ENCODE measurements at regions not wholly inside any gene's neighbourhood (a gene's known extent, or its start where the extent isn't known, plus 50 kb on each side); places are given as distances from the start of the nearest gene placed in this dataset.

GRCh38 chr13:107244241-107244640, 676.3 kb upstream of the ARGLU1 start:
- no peak for TF ChIP-seq CTCF (IDR thresholded peaks at IDR 0.05 in 2 of 3, conservative IDR thresholded peaks at IDR 0.05 in 1 of 3; ENCODE audit: borderline replicate concordance in 1 of 3, insufficient read depth in 1 of 3, low read depth in 2 of 3, low read length in 2 of 3)
- no peak for TF ChIP-seq POLR2A (IDR thresholded peaks at IDR 0.05; ENCODE audit: borderline replicate concordance, extremely low read depth, insufficient read depth, insufficient read length)
- no peak for TF ChIP-seq REST (IDR thresholded peaks at IDR 0.05; ENCODE audit: low read depth)
- no peak for TF ChIP-seq EZH2 (IDR thresholded peaks at IDR 0.05)
- TF ChIP-seq YY1 (IDR thresholded peaks at IDR 0.05; ENCODE audit: extremely low read depth, insufficient replicate concordance, low read depth, low read length): no peak
- no peak for TF ChIP-seq CEBPB (IDR thresholded peaks at IDR 0.05; ENCODE audit: low read depth)
